Ectodermal cell (in vitro differentiated cells): ENCODE measurements at regions not wholly inside any gene's neighbourhood (a gene's known extent, or its start where the extent isn't known, plus 50 kb on each side); places are given as distances from the start of the nearest gene placed in this dataset.

Source experiments
- H3K27ac ChIP-seq: 2 replicates; pipeline ENCODE4 v1.7.0; 2013; ENCODE audit warnings: mild to moderate bottlenecking, low read depth, low read length; ENCODE audit not compliant: insufficient read depth, poor library complexity, severe bottlenecking
- H3K27me3 ChIP-seq: 2 replicates; pipeline ENCODE4 v1.7.0; 2013; ENCODE audit warnings: mild to moderate bottlenecking, low read length; ENCODE audit not compliant: insufficient read depth, control insufficient read depth, poor library complexity, severe bottlenecking
- H3K36me3 ChIP-seq: one replicate; pipeline ENCODE4 v1.7.0; 2013; ENCODE audit warnings: low read length; ENCODE audit not compliant: control insufficient read depth, insufficient read depth
- H3K4me1 ChIP-seq: one replicate; pipeline ENCODE4 v1.7.0; 2013; ENCODE audit warnings: low read length; ENCODE audit not compliant: control insufficient read depth, insufficient read depth
- H3K4me3 ChIP-seq: 2 replicates; pipeline ENCODE4 v1.7.0; 2013; ENCODE audit warnings: low read depth, low read length, control low read depth; ENCODE audit not compliant: insufficient read depth
- H3K9me3 ChIP-seq: 2 replicates; pipeline ENCODE4 v1.7.0; 2013; ENCODE audit warnings: mild to moderate bottlenecking, low read length, moderate library complexity; ENCODE audit not compliant: control insufficient read depth
- WGBS, 2 experiments: methylation state at CpG; one replicate each; pipeline ENCODE4 v1.1.7; 2013; ENCODE audit warnings: missing lambda C conversion rate in 2 of 2; 5-methylcytosine and 5-hydroxymethylcytosine counted together

- no peaks in the 10 kb centered on the region for H3K36me3 ChIP-seq
- WGBS, 2 experiments, result 91% methylated on average over 12 of the region's 12 CpGs
- H3K9me3 ChIP-seq, result peaks cover 4% of the 10 kb centered on the region
- no peaks in the 10 kb centered on the region for H3K4me1 ChIP-seq
- no peak overlapping the region for H3K27ac ChIP-seq
- H3K4me3 ChIP-seq, result no peak overlapping the region
- H3K27me3 ChIP-seq, result no peaks in the 10 kb centered on the region
These were observed 605.7 kb downstream of the TYW1 start for GRCh38 chr7:67602246-67602887.

- WGBS, 2 experiments, result 92 to 93% methylated on average over 2 of the region's 2 CpGs
- H3K4me3 ChIP-seq, result no peak overlapping the region
These were observed 608.1 kb downstream of the TYW1 start for GRCh38 chr7:67604461-67605386.

GRCh38 chr7:67608806-67609205, 612.2 kb downstream of the TYW1 start:
- WGBS, 2 experiments, result 95 to 98% methylated on average over 3 of the region's 3 CpGs
- no peaks in the 10 kb centered on the region for H3K4me1 ChIP-seq
- H3K9me3 ChIP-seq, result peaks cover 4% of the 10 kb centered on the region
- H3K36me3 ChIP-seq, result no peaks in the 10 kb centered on the region
- no peaks in the 10 kb centered on the region for H3K27me3 ChIP-seq
- no peak overlapping the region for H3K4me3 ChIP-seq
- no peak overlapping the region for H3K27ac ChIP-seq

More at GRCh38 chr7:67604461-67605386, 608.1 kb downstream of the TYW1 start:
- H3K9me3 ChIP-seq, result peaks cover 4% of the 10 kb centered on the region
- no peak overlapping the region for H3K27ac ChIP-seq
- no peaks in the 10 kb centered on the region for H3K27me3 ChIP-seq
- H3K36me3 ChIP-seq, result no peaks in the 10 kb centered on the region
- no peaks in the 10 kb centered on the region for H3K4me1 ChIP-seq

GRCh38 chr7:67610897-67611296, 614.3 kb downstream of the TYW1 start:
- Histone ChIP-seq H3K27ac (no peak overlapping the region), H3K27me3 (no peaks in the 10 kb centered on the region), H3K36me3 (no peaks in the 10 kb centered on the region), H3K4me1 (no peaks in the 10 kb centered on the region), H3K9me3 (no peaks in the 10 kb centered on the region), H3K4me3 (no peak overlapping the region)
- WGBS, 2 experiments, result 69 to 80% methylated on average over 6 of the region's 6 CpGs

GRCh38 chr7:67614843-67615242, 618.2 kb downstream of the TYW1 start:
- Histone ChIP-seq H3K9me3 (no peaks in the 10 kb centered on the region), H3K4me1 (no peaks in the 10 kb centered on the region), H3K27me3 (no peaks in the 10 kb centered on the region), H3K27ac (no peak overlapping the region), H3K36me3 (no peaks in the 10 kb centered on the region), H3K4me3 (no peak overlapping the region)
- 71 to 93% methylated on average over 2 of the region's 2 CpGs for WGBS, 2 experiments

GRCh38 chr7:67616517-67616916, 619.9 kb downstream of the TYW1 start:
- Histone ChIP-seq H3K4me3 (no peak overlapping the region), H3K36me3 (no peaks in the 10 kb centered on the region), H3K27me3 (no peaks in the 10 kb centered on the region), H3K27ac (no peak overlapping the region), H3K4me1 (no peaks in the 10 kb centered on the region), H3K9me3 (no peaks in the 10 kb centered on the region)
- 91 to 95% methylated on average over 7 of the region's 7 CpGs for WGBS, 2 experiments

- Histone ChIP-seq H3K27me3 (no peaks in the 10 kb centered on the region), H3K4me1 (no peaks in the 10 kb centered on the region), H3K27ac (no peak overlapping the region), H3K9me3 (no peaks in the 10 kb centered on the region), H3K36me3 (no peaks in the 10 kb centered on the region), H3K4me3 (no peak overlapping the region)
- WGBS, 2 experiments, result 88 to 89% methylated on average over 8 of the region's 8 CpGs
These were observed 622.0 kb downstream of the TYW1 start for GRCh38 chr7:67618556-67619162.

- no peak overlapping the region for H3K4me3 ChIP-seq
- no peaks in the 10 kb centered on the region for H3K36me3 ChIP-seq
- H3K9me3 ChIP-seq, result no peaks in the 10 kb centered on the region
- no peaks in the 10 kb centered on the region for H3K27me3 ChIP-seq
- no peaks in the 10 kb centered on the region for H3K4me1 ChIP-seq
- WGBS, 2 experiments, result 37 to 38% methylated on average over 11 of the region's 11 CpGs
- H3K27ac ChIP-seq, result no peak overlapping the region
These were observed 622.5 kb downstream of the TYW1 start for GRCh38 chr7:67619175-67619574.

GRCh38 chr7:67620216-67620933, 623.7 kb downstream of the TYW1 start:
- no peaks in the 10 kb centered on the region for H3K27me3 ChIP-seq
- H3K9me3 ChIP-seq, result no peaks in the 10 kb centered on the region
- H3K4me3 ChIP-seq, result no peak overlapping the region
- WGBS, 2 experiments, result 92 to 93% methylated on average over 12 of the region's 12 CpGs
- no peaks in the 10 kb centered on the region for H3K4me1 ChIP-seq
- H3K27ac ChIP-seq, result no peak overlapping the region
- no peaks in the 10 kb centered on the region for H3K36me3 ChIP-seq
